ENCODE measurements at regions not wholly inside any gene's neighbourhood (a gene's known extent, or its start where the extent isn't known, plus 50 kb on each side); places are given as distances from the start of the nearest gene placed in this dataset.

DNA sequence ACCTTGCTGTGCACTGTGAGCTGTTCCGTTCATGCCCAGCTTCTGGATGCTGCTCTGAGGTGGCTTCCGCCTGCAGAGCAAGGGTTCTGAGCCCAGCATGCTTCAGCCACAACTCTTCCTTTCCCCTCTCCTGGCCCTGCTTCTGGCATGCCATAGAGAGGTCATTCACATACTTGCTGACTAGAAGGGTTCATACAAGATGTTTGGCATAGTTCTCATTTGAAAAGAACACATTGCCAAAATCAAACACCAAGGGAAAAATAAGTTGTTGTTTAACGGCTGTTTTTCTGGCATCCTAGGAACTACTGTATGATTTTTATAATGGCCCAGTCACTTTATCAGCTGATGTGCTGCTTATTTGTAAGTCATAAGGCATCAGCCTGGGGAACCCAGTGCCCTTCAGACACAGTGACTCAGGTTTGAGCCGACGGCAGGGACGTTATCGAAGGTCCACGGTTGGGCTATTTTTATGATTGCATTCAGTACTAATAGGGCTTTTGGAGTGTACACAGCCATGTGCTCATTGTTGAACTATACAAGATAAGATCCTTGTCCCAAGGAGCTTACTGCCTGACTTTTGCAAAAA is 53.9 kb upstream of the CTAGE1 start:
- H3K36me3 ChIP-seq: no peaks in the 10 kb centered on the region
- TF ChIP-seq, protein P1, sequence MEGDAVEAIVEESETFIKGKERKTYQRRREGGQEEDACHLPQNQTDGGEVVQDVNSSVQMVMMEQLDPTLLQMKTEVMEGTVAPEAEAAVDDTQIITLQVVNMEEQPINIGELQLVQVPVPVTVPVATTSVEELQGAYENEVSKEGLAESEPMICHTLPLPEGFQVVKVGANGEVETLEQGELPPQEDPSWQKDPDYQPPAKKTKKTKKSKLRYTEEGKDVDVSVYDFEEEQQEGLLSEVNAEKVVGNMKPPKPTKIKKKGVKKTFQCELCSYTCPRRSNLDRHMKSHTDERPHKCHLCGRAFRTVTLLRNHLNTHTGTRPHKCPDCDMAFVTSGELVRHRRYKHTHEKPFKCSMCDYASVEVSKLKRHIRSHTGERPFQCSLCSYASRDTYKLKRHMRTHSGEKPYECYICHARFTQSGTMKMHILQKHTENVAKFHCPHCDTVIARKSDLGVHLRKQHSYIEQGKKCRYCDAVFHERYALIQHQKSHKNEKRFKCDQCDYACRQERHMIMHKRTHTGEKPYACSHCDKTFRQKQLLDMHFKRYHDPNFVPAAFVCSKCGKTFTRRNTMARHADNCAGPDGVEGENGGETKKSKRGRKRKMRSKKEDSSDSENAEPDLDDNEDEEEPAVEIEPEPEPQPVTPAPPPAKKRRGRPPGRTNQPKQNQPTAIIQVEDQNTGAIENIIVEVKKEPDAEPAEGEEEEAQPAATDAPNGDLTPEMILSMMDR (IDR thresholded peaks at IDR 0.05): no peak
- no peak overlapping the region for H3K27ac ChIP-seq
- no peaks in the 10 kb centered on the region for H3K27me3 ChIP-seq
- H3K4me1 ChIP-seq: peaks cover 5% of the 10 kb centered on the region
- H3K9ac ChIP-seq (ENCODE audit: low read depth in 2 of 2, low read length in 2 of 2): no peak overlapping the region
- no peak overlapping the region for H3K4me3 ChIP-seq
- intact Hi-C loops (cut with DNase I): no loop called here
- H3K9me3 ChIP-seq: no peaks in the 10 kb centered on the region
- DNase-seq: no peak

DNA sequence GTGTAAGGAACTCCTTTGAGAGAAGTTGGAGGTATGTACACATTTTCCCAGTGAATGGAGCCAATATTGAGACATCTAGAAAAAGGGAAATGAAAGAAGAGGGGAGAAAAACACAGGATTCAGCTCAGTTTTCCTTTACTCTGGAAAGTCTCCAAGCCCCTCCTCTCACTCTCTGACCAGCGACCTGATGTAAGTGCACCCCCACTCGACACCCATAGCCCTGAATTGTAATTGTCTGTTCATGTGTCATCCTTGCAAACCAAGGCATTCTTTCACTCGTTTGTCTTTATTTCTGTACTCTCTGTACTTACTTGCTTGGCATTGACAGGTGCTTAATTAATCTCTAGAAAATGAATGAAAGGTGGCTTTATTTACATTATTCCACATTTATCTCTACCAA is 55.7 kb upstream of the CTAGE1 start:
- intact Hi-C loops (cut with DNase I): no loop called here
- no peaks in the 10 kb centered on the region for H3K36me3 ChIP-seq
- no peaks in the 10 kb centered on the region for H3K9me3 ChIP-seq
- peaks cover 5% of the 10 kb centered on the region for H3K4me1 ChIP-seq
- no peak overlapping the region for H3K27ac ChIP-seq
- TF ChIP-seq, protein P1 (IDR thresholded peaks at IDR 0.05): no peak
- no peaks in the 10 kb centered on the region for H3K27me3 ChIP-seq
- no peak for DNase-seq
- no peak overlapping the region for H3K4me3 ChIP-seq
- H3K9ac ChIP-seq (ENCODE audit: low read depth in 2 of 2, low read length in 2 of 2): no peak overlapping the region

DNA sequence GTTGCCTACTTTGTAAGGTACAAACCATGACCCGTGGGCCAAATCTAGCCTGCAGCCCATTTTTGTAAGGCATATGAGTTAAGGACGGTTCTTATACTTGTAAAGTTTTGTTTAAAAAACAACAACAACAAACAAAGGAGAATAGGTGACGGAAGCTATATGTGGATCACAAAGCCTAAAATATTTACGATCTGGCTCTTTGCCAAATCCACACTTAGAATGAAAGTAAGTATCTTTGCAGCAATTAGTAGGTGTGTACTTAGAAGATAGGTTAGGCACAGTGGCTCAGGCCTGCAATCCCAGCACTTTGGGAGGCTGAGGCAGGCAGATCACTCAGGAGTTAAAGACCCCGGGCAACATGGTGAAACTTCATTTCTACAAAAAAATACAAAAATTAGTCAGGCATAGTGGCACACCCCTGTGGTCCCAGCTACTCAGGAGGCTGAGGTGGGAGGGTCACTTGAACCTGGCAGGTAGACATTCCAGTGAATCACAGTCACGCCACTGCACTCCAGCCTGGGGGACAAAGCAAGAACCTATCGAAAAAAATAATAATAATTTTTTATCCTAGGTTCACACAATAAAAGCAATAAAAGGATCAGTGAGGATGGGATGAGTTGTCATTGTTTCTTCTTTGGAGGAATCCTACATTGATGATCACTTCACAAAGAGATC is 57.8 kb upstream of the CTAGE1 start:
- no peaks in the 10 kb centered on the region for H3K9me3 ChIP-seq
- H3K36me3 ChIP-seq: no peaks in the 10 kb centered on the region
- H3K9ac ChIP-seq (ENCODE audit: low read depth in 2 of 2, low read length in 2 of 2): no peak overlapping the region
- no peak overlapping the region for H3K27ac ChIP-seq
- intact Hi-C loops (cut with DNase I): no loop called here
- no peak for DNase-seq
- no peak overlapping the region for H3K4me3 ChIP-seq
- TF ChIP-seq, protein P1 (IDR thresholded peaks at IDR 0.05): no peak
- no peaks in the 10 kb centered on the region for H3K27me3 ChIP-seq
- peaks cover 2% of the 10 kb centered on the region for H3K4me1 ChIP-seq

DNA sequence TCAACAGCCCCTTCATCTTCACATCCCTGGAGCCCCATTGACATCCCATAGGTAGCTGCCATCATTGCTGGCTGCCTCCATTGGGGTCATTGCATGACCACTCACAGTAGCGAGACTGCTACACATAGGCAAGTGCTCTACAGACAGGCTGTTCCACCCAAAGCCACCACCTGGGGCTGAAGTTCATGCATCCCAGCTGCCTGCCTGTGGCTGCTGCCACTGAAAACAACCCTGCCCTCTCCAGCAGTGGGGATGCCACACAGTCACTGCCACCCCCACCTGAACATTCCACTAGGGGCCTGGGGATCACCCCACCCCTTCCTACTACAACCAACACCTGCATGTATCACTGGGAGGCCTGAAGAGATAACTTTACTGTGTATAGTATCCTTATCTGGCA is 59.5 kb upstream of the CTAGE1 start:
- TF ChIP-seq, protein P1 (IDR thresholded peaks at IDR 0.05): no peak
- Histone ChIP-seq H3K4me1 (no peaks in the 10 kb centered on the region), H3K27ac (no peak overlapping the region), H3K36me3 (no peaks in the 10 kb centered on the region), H3K9me3 (no peaks in the 10 kb centered on the region), H3K27me3 (no peaks in the 10 kb centered on the region), H3K4me3 (no peak overlapping the region), H3K9ac (ENCODE audit: low read depth in 2 of 2, low read length in 2 of 2) (no peak overlapping the region)
- no peak for DNase-seq
- intact Hi-C loops (cut with DNase I): no loop called here

DNA sequence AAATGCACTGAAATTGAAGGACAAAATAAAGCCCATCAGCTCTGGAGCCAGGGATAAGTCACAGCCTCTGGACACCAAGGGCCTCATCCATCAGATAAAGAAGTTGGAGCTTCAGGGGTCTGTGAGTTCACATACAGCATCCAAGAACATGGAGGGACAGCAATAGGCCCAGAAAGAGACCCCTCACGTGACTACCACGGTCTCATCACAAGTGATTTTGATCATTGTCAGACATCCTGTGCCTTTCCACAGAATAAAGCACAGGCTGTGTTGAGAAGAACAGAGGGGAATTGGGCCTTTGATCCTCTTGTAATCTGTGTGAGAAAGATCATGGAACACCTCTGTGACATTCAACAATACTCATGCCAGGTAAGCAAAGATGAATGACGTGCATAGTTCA is 65.2 kb upstream of the CTAGE1 start:
- H3K27ac ChIP-seq: no peak overlapping the region
- H3K4me1 ChIP-seq: no peaks in the 10 kb centered on the region
- H3K9me3 ChIP-seq: no peaks in the 10 kb centered on the region
- no peak for DNase-seq
- intact Hi-C loops (cut with DNase I): no loop called here
- H3K27me3 ChIP-seq: no peaks in the 10 kb centered on the region
- H3K4me3 ChIP-seq: no peak overlapping the region
- TF ChIP-seq, protein P1 (IDR thresholded peaks at IDR 0.05): no peak
- no peaks in the 10 kb centered on the region for H3K36me3 ChIP-seq
- no peak overlapping the region for H3K9ac ChIP-seq (ENCODE audit: low read depth in 2 of 2, low read length in 2 of 2)

Measured in colonic mucosa (tissue), 4 donors.